Neural progenitor cell (in vitro differentiated cells): ENCODE measurements at regions not wholly inside any gene's neighbourhood (a gene's known extent, or its start where the extent isn't known, plus 50 kb on each side); places are given as distances from the start of the nearest gene placed in this dataset.

Experiments used
- DNase-seq: peaks from one replicate; pipeline ENCODE4 v3.0.0-alpha.2; 2016; ENCODE audit warnings: low spot score
- H2AFZ ChIP-seq: fragments of 200-600 bp; sonication (generic); replicated peaks from 2 replicates; pipeline ENCODE4 v1.6.1; 2016; ENCODE audit warnings: antibody characterized with exemption
- H3F3A ChIP-seq: fragments of 200-600 bp; sonication (generic); 2 replicates; pipeline ENCODE4 v1.6.1; 2016; ENCODE audit warnings: antibody characterized with exemption, low read depth
- H3K27ac ChIP-seq: fragments of 200-600 bp; sonication (generic); 2 replicates; pipeline ENCODE4 v1.5.1; 2016; ENCODE audit warnings: mild to moderate bottlenecking
- H3K27me3 ChIP-seq: fragments of 200-600 bp; sonication (generic); 2 replicates; pipeline ENCODE4 v1.6.1; 2016; ENCODE audit warnings: mild to moderate bottlenecking, moderate library complexity
- H3K36me3 ChIP-seq: fragments of 200-600 bp; sonication (generic); 2 replicates; pipeline ENCODE4 v1.5.1; 2016
- H3K4me1 ChIP-seq: fragments of 200-600 bp; sonication (generic); 2 replicates; pipeline ENCODE4 v1.6.1; 2016; ENCODE audit warnings: mixed run types
- H3K4me2 ChIP-seq: fragments of 200-600 bp; sonication (generic); 2 replicates; pipeline ENCODE4 v1.6.1; 2016
- H3K4me3 ChIP-seq: fragments of 200-600 bp; sonication (generic); 2 replicates; pipeline ENCODE4 v1.5.1; 2016
- H3K79me2 ChIP-seq: fragments of 200-600 bp; sonication (generic); 2 replicates; pipeline ENCODE4 v1.6.1; 2016; ENCODE audit warnings: low read depth
- H3K9ac ChIP-seq: fragments of 200-600 bp; sonication (generic); 2 replicates; pipeline ENCODE4 v1.6.1; 2016
- H3K9me3 ChIP-seq: fragments of 200-600 bp; sonication (generic); 2 replicates; pipeline ENCODE4 v1.5.1; 2016; ENCODE audit warnings: low read depth
- H4K20me1 ChIP-seq: fragments of 200-600 bp; sonication (generic); 2 replicates; pipeline ENCODE4 v1.6.1; 2016; ENCODE audit warnings: low read depth
- H3K27ac Mint-ChIP-seq: 3 replicates; pipeline ENCODE4 v1.8.0; 2021; ENCODE audit warnings: mixed read lengths
- H3K27me3 Mint-ChIP-seq: 2 replicates; pipeline ENCODE4 v1.8.0; 2022; ENCODE audit warnings: low read depth, mild to moderate bottlenecking, inconsistent platforms, moderate library complexity, mixed read lengths; ENCODE audit not compliant: insufficient read depth
- H3K36me3 Mint-ChIP-seq: 3 replicates; pipeline ENCODE4 v1.8.0; 2021; ENCODE audit warnings: mixed read lengths
- H3K4me1 Mint-ChIP-seq: 3 replicates; pipeline ENCODE4 v1.8.0; 2021; ENCODE audit warnings: mixed read lengths
- H3K4me3 Mint-ChIP-seq: 3 replicates; pipeline ENCODE4 v1.8.0; 2021; ENCODE audit warnings: mild to moderate bottlenecking, moderate library complexity, mixed read lengths
- H3K9me3 Mint-ChIP-seq: 3 replicates; pipeline ENCODE4 v1.8.0; 2020; ENCODE audit warnings: mixed read lengths
- CTCF ChIP-seq: fragments of 200-600 bp; sonication (generic); IDR thresholded peaks from 2 replicates; pipeline ENCODE4 v1.5.1; 2017; ENCODE audit warnings: antibody characterized with exemption, mild to moderate bottlenecking
- EZH2 ChIP-seq: fragments of 200-600 bp; sonication (generic); IDR thresholded peaks from 2 replicates; pipeline ENCODE4 v1.6.1; 2017; ENCODE audit warnings: antibody characterized with exemption, mild to moderate bottlenecking, moderate library complexity
- EZH2phosphoT487 ChIP-seq: fragments of 200-600 bp; sonication (generic); IDR thresholded peaks from 2 replicates; pipeline ENCODE4 v1.6.1; 2017; ENCODE audit warnings: antibody characterized with exemption

GRCh38 chr1:86259390-86259789 is 102.8 kb upstream of the COL24A1 start:
- no peak for DNase-seq
- peaks cover 10% of the 10 kb centered on the region for H3K4me1 Mint-ChIP-seq
- H3K79me2 ChIP-seq = no peaks in the 10 kb centered on the region
- H3K36me3 ChIP-seq = no peaks in the 10 kb centered on the region
- no peaks in the 10 kb centered on the region for H3K9me3 ChIP-seq
- no peaks in the 10 kb centered on the region for H3K9me3 Mint-ChIP-seq
- no peak overlapping the region for H3K9ac ChIP-seq
- H3K4me1 ChIP-seq = peaks cover 6% of the 10 kb centered on the region
- no peaks in the 10 kb centered on the region for H4K20me1 ChIP-seq
- TF ChIP-seq EZH2phosphoT487 = no peak
- no peak for TF ChIP-seq EZH2
- no peak for TF ChIP-seq CTCF
- H3F3A ChIP-seq = no peaks in the 10 kb centered on the region
- H3K27me3 Mint-ChIP-seq = peaks cover 2% of the 10 kb centered on the region
- no peak overlapping the region for H2AFZ ChIP-seq
- H3K4me2 ChIP-seq = no peak overlapping the region
- H3K27ac ChIP-seq = no peak overlapping the region
- no peak overlapping the region for H3K4me3 Mint-ChIP-seq
- H3K27ac Mint-ChIP-seq = no peak overlapping the region
- no peak overlapping the region for H3K4me3 ChIP-seq
- H3K27me3 ChIP-seq = no peaks in the 10 kb centered on the region
- H3K36me3 Mint-ChIP-seq = no peaks in the 10 kb centered on the region

DNA sequence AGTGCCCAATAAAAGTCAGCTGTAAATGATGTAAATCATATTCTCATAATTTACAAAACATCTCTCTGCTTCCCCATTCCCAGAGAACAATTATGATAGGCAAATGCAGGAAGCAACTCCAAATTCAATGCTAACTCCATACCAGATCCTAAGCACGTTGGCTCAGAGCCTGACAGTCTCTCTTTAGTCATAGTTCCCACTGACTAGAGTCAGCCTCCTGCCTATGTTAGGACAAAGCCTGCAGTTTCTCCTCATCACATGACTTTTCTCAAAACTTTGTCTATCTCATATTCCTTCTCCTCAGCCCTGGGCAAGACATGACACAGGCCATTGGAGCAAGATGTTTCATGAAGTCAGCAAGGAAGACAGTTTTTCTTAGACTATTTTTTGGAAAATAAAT is 101.5 kb upstream of the COL24A1 start:
- no peak overlapping the region for H3K27ac ChIP-seq
- no peak overlapping the region for H3K9ac ChIP-seq
- H3K27me3 Mint-ChIP-seq = peaks cover 2% of the 10 kb centered on the region
- no peaks in the 10 kb centered on the region for H3K79me2 ChIP-seq
- DNase-seq = no peak
- no peak overlapping the region for H3K27ac Mint-ChIP-seq
- no peak overlapping the region for H3K4me3 Mint-ChIP-seq
- H3K36me3 Mint-ChIP-seq = no peaks in the 10 kb centered on the region
- peaks cover 6% of the 10 kb centered on the region for H3K4me1 ChIP-seq
- no peaks in the 10 kb centered on the region for H3K9me3 ChIP-seq
- H3K9me3 Mint-ChIP-seq = no peaks in the 10 kb centered on the region
- no peak overlapping the region for H3K4me2 ChIP-seq
- H3K27me3 ChIP-seq = no peaks in the 10 kb centered on the region
- no peaks in the 10 kb centered on the region for H3F3A ChIP-seq
- no peaks in the 10 kb centered on the region for H4K20me1 ChIP-seq
- peaks cover 10% of the 10 kb centered on the region for H3K4me1 Mint-ChIP-seq
- no peak overlapping the region for H3K4me3 ChIP-seq
- TF ChIP-seq EZH2 (no peak), EZH2phosphoT487 (no peak), CTCF (no peak)
- no peaks in the 10 kb centered on the region for H3K36me3 ChIP-seq
- H2AFZ ChIP-seq = no peak overlapping the region

DNA sequence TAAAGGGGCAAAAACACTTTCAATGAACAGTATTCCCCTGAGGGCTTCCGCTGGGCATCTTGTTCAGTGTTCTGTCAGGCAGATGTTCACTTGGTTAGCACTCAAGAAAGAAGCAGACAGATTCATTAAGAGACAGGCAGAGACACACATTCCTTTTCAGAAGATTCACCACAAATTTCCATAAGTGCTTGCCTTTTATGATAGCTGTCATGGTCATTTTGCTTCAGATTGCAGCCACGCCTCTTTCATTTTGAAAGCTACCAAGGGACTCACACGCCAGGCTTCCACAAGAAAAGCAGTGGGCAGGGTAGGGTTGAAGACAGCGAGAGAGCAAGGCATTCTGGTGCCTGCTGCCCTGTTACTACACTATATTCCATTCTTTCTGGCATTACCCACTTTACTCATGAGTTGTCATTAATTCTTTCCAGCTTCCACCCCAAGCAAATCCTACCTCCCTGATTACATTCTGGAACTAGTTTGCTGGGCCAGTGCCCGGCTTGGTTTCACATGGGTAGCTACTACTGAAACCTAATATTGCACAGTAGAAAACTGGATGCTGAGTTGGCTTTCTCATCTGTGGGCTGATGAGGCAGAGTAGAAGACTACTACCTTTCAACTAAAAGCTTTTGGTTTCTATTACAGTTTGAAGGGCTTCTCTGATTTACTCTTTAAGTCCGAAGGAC is 91.2 kb upstream of the COL24A1 start:
- H4K20me1 ChIP-seq = no peaks in the 10 kb centered on the region
- no peaks in the 10 kb centered on the region for H3K4me1 ChIP-seq
- Mint-ChIP-seq H3K27ac (no peak overlapping the region), H3K36me3 (no peaks in the 10 kb centered on the region), H3K4me3 (no peak overlapping the region), H3K9me3 (no peaks in the 10 kb centered on the region), H3K27me3 (no peaks in the 10 kb centered on the region), H3K4me1 (no peaks in the 10 kb centered on the region)
- no peaks in the 10 kb centered on the region for H3K27me3 ChIP-seq
- no peaks in the 10 kb centered on the region for H3K36me3 ChIP-seq
- no peak overlapping the region for H3K4me2 ChIP-seq
- no peaks in the 10 kb centered on the region for H3K79me2 ChIP-seq
- TF ChIP-seq EZH2 (no peak), EZH2phosphoT487 (no peak), CTCF (no peak)
- no peak overlapping the region for H3K9ac ChIP-seq
- no peaks in the 10 kb centered on the region for H3F3A ChIP-seq
- no peak overlapping the region for H3K4me3 ChIP-seq
- H2AFZ ChIP-seq = no peak overlapping the region
- no peak for DNase-seq
- no peak overlapping the region for H3K27ac ChIP-seq
- no peaks in the 10 kb centered on the region for H3K9me3 ChIP-seq
